Activated B cell treated with CpG ODN at 0.5 μM for 24 hours (primary cell): ENCODE measurements at regions not wholly inside any gene's neighbourhood (a gene's known extent, or its start where the extent isn't known, plus 50 kb on each side); places are given as distances from the start of the nearest gene placed in this dataset.

ENCODE experiments used
- ATAC-seq: fragments of 200-7000 bp; cut with Tn5 transposase; one replicate; pipeline ENCODE4 v1.10.0; 2021; ENCODE audit warnings: low read depth, mild to moderate bottlenecking, moderate library complexity
- CTCF ChIA-PET: fragments of 350-600 bp; sonication (Branson Sonifier 250); formaldehyde crosslinking; loops from one replicate; lab custom pipeline; 2021; ENCODE audit warnings: antibody characterized with exemption; lab: Charles Lee
- POLR2A ChIA-PET: fragments of 350-600 bp; sonication (Branson Sonifier 250); formaldehyde crosslinking; loops from one replicate; lab custom pipeline; 2021; ENCODE audit warnings: antibody characterized with exemption; lab: Charles Lee
- DNase-seq: peaks from one replicate; pipeline ENCODE4 v3.0.0; 2022
- H3K27ac Mint-ChIP-seq: one replicate; pipeline ENCODE4 v1.8.0; 2020; ENCODE audit warnings: mixed read lengths
- H3K27me3 Mint-ChIP-seq: one replicate; pipeline ENCODE4 v1.8.0; 2021; ENCODE audit warnings: mixed read lengths
- H3K36me3 Mint-ChIP-seq: one replicate; pipeline ENCODE4 v1.8.0; 2021; ENCODE audit warnings: low read depth, mixed read lengths
- H3K4me1 Mint-ChIP-seq: one replicate; pipeline ENCODE4 v1.8.0; 2021; ENCODE audit warnings: mixed read lengths
- H3K4me3 Mint-ChIP-seq: one replicate; pipeline ENCODE4 v1.8.0; 2020; ENCODE audit warnings: mild to moderate bottlenecking, mixed read lengths
- H3K9me3 Mint-ChIP-seq: one replicate; pipeline ENCODE4 v1.8.0; 2020; ENCODE audit warnings: mixed read lengths
- intact Hi-C: fragments of 100-400 bp; cut with micrococcal nuclease; formaldehyde crosslinking; loops from one replicate; pipeline ENCODE4 v1.15.1; 2024
- TF ChIP-seq, protein P1 (sequence below): fragments of 200-600 bp; IDR thresholded peaks from one replicate; pipeline ENCODE4 v1.8.0; 2022; ENCODE audit warnings: antibody characterized with exemption, mild to moderate bottlenecking

DNA sequence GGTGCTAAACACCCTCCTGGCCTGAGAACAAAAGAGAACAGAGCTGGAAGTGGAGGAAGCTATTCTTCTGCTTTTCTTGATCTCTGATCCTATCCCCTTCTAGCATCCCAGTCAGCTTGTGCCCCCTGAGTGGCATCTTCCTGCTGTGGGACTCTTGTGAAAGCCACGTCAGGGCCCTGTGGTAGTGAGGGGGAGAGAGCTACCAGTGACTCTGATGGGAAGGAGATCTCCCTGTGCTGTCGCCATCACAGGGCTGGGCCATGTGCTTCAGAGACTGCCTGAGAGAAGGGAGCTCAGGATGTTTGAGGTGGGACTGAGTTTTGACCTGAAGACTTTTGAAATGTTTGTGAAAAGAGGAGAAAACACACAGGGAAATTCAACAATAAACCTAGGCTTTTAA is 107.6 kb upstream of the FUT8 start:
- peaks cover 7% of the 10 kb centered on the region for H3K36me3 Mint-ChIP-seq
- H3K27me3 Mint-ChIP-seq = no peaks in the 10 kb centered on the region
- ATAC-seq (no peak), DNase-seq (no peak)
- TF ChIP-seq, protein P1, sequence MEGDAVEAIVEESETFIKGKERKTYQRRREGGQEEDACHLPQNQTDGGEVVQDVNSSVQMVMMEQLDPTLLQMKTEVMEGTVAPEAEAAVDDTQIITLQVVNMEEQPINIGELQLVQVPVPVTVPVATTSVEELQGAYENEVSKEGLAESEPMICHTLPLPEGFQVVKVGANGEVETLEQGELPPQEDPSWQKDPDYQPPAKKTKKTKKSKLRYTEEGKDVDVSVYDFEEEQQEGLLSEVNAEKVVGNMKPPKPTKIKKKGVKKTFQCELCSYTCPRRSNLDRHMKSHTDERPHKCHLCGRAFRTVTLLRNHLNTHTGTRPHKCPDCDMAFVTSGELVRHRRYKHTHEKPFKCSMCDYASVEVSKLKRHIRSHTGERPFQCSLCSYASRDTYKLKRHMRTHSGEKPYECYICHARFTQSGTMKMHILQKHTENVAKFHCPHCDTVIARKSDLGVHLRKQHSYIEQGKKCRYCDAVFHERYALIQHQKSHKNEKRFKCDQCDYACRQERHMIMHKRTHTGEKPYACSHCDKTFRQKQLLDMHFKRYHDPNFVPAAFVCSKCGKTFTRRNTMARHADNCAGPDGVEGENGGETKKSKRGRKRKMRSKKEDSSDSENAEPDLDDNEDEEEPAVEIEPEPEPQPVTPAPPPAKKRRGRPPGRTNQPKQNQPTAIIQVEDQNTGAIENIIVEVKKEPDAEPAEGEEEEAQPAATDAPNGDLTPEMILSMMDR = no peak
- H3K4me1 Mint-ChIP-seq = peaks cover 68% of the 10 kb centered on the region
- peak overlapping the region; percentile 44 for H3K4me3 Mint-ChIP-seq
- intact Hi-C loops = loop anchor here (5.0 kb wide), 3 partner anchors 47 to 92 kb away; no protein-coding TSS in a partner anchor
- ChIA-PET POLR2A (interaction anchor here (0.5 to 11.9 kb wide), 14 partner anchors 9 to 139 kb away, joined by 3 to 175 read pairs (median 4); partner anchors contain the start of gene FUT8), CTCF (interaction anchor here (0.7 to 2.1 kb wide), 5 partner anchors 18 to 141 kb away, joined by 3 to 7 read pairs (median 3); no protein-coding TSS in a partner anchor)
- H3K9me3 Mint-ChIP-seq = no peaks in the 10 kb centered on the region
- H3K27ac Mint-ChIP-seq = peak overlapping the region; percentile 96

DNA sequence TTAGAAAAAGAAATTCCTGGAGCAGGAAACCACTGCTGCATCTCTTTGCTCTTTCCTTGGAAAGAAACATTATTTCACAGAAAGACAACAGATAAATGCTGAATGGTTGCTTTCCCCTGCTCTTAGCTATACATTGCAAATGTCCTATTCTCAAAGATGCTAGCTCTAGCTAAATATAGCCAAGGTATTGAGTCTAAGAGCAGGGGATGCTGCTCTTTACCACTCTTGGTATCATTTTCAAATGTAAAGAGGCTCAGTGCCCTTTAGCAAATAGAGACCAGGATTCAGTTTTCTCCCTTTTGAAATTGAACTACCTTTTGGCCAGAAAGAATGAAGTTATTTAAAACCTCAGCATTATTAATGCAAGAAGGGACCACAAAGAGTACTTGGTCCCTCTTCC is 104.0 kb upstream of the FUT8 start:
- peak overlapping the region; percentile 12 for H3K27ac Mint-ChIP-seq
- H3K9me3 Mint-ChIP-seq = no peaks in the 10 kb centered on the region
- H3K36me3 Mint-ChIP-seq = peaks cover 16% of the 10 kb centered on the region
- no peak overlapping the region for H3K4me3 Mint-ChIP-seq
- ChIA-PET CTCF (interaction anchor here (1.5 kb wide), 1 partner anchor 10 kb away, joined by 9 read pairs; no protein-coding TSS in a partner anchor), POLR2A (interaction anchor here (2.1 to 11.9 kb wide), 3 partner anchors 11 to 103 kb away, joined by 8 to 175 read pairs (median 165); no protein-coding TSS in a partner anchor)
- H3K4me1 Mint-ChIP-seq = peaks cover 61% of the 10 kb centered on the region
- ATAC-seq = no peak
- TF ChIP-seq, protein P1 = no peak
- no peak for DNase-seq
- no peaks in the 10 kb centered on the region for H3K27me3 Mint-ChIP-seq
- intact Hi-C loops = no loop called here

DNA sequence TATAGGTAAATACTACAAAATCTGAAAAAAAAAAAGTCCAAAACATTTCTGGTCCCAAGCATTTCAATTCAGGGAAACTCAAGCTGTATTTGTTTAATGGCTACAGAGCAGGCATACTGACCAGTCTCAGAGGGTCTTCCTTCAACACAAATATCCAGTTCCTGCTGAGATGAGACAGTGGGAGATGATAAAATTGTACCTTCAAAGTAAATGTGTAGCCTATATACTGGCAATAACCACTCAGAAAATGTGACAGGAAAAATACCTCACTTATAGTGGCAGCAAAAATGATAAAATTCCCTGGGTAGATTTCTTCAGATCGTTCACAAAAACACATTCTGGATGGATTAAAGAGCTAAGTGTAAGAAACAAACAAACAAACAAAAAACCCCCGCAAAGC is 102.0 kb upstream of the FUT8 start:
- TF ChIP-seq, protein P1 = no peak
- peaks cover 20% of the 10 kb centered on the region for H3K36me3 Mint-ChIP-seq
- H3K27ac Mint-ChIP-seq = peak overlapping the region; percentile 54
- H3K9me3 Mint-ChIP-seq = no peaks in the 10 kb centered on the region
- no peaks in the 10 kb centered on the region for H3K27me3 Mint-ChIP-seq
- H3K4me1 Mint-ChIP-seq = peaks cover 60% of the 10 kb centered on the region
- DNase-seq (no peak), ATAC-seq (no peak)
- ChIA-PET POLR2A (interaction anchor here (0.6 to 11.9 kb wide), 3 partner anchors 9 to 101 kb away, joined by 3 to 165 read pairs (median 5); no protein-coding TSS in a partner anchor), CTCF (no interaction called here)
- no peak overlapping the region for H3K4me3 Mint-ChIP-seq
- intact Hi-C loops = no loop called here

DNA sequence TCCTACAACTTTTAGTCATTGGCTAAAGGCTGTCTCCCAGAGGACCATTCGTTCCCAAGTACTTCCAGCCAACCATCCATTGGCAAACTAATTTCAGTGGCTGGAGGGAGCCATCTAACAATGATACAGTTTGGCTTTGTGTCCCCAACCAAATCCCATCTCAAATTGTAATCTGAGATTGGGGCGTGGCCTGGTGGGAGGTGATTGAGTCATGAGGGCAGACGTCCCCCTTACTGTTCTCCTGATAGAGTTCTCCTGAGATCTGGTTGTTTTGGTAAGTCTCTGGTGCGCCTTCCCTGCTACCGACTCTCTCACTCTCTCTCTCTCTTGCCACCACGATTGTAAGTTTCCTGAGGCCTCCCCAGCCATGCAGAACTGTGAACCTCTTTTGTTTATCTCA is 99.7 kb upstream of the FUT8 start:
- Mint-ChIP-seq H3K9me3 (no peaks in the 10 kb centered on the region), H3K4me1 (peaks cover 69% of the 10 kb centered on the region), H3K36me3 (peaks cover 18% of the 10 kb centered on the region), H3K27me3 (no peaks in the 10 kb centered on the region), H3K4me3 (peak overlapping the region; percentile 17), H3K27ac (peak overlapping the region; percentile 81)
- ChIA-PET CTCF (no interaction called here), POLR2A (no interaction called here)
- TF ChIP-seq, protein P1 = no peak
- ATAC-seq = no peak
- no peak for DNase-seq
- intact Hi-C loops = no loop called here

DNA sequence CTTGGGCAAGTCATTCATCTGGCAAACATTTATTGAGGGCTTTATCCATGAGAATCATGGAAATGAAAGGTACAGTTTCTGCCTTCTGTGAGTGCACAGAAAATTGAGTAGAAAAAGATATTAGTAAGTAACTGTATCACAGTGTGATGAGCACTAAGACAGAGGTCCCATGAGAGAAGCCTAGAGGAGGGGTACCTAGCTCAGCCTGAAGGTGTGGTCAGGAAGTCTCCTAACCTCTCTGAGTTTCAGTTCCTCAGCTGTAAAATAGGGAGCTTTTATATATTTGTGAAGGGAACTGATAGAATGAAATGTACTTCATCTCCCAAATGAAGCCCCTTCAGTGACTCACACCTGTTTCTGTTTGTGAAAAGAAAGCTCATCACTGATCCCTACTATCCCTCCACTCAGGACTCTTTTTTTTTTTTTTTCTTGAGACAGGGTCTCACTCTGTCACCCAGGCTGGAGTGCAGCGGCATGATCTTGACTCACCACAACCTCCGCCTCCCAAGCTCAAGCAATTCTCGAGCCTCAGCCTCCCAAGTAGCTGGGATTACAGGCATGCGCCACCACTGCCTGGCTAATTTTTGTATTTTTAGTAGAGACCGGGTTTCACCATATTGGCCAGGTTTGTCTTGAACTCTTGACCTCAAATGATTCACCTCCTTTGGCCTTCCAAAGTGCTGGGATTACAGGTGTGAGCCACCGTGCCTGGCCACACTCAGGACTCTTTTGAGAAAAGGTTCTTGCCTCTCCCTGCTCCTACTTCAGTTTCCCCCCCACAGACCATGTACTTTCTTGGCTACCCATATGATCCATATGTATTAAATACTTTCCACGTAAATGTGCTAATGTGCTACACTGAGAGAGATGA is 93.7 kb upstream of the FUT8 start:
- Mint-ChIP-seq H3K27me3 (no peaks in the 10 kb centered on the region), H3K36me3 (peaks cover 10% of the 10 kb centered on the region), H3K4me1 (peaks cover 92% of the 10 kb centered on the region), H3K27ac (peak overlapping the region; percentile 82), H3K4me3 (peak overlapping the region; percentile 86), H3K9me3 (no peaks in the 10 kb centered on the region)
- POLR2A ChIA-PET = interaction anchor here (0.6 to 9.2 kb wide), 24 partner anchors 10 to 332 kb away, joined by 3 to 165 read pairs (median 10); partner anchors contain the start of gene FUT8
- CTCF ChIA-PET = interaction anchor here (0.7 to 3.8 kb wide), 11 partner anchors 11 to 150 kb away, joined by 3 to 21 read pairs (median 5); partner anchors contain the start of gene FUT8
- intact Hi-C loops = loop anchor here (1.0 to 2.0 kb wide), 5 partner anchors 16 to 92 kb away; no protein-coding TSS in a partner anchor
- ATAC-seq = peak; percentile 90
- TF ChIP-seq, protein P1 = no peak
- DNase-seq = no peak
